HL-60 (cell line): ENCODE measurements at regions not wholly inside any gene's neighbourhood (a gene's known extent, or its start where the extent isn't known, plus 50 kb on each side); places are given as distances from the start of the nearest gene placed in this dataset.

Experiments used
- CTCF ChIP-seq: IDR thresholded peaks from one replicate; pipeline ENCODE4 v1.5.1; 2011; ENCODE audit warnings: low read length, control low read depth, inconsistent platforms; ENCODE audit not compliant: insufficient read depth
- GABPA ChIP-seq: IDR thresholded peaks from 2 replicates; pipeline ENCODE4 v1.6.1; 2012; ENCODE audit warnings: low read depth
- POLR2AphosphoS5 ChIP-seq: IDR thresholded peaks from 2 replicates; pipeline ENCODE4 v1.6.1; 2012; ENCODE audit warnings: low read depth
- REST ChIP-seq: IDR thresholded peaks from 2 replicates; pipeline ENCODE4 v1.6.1; 2012; ENCODE audit warnings: low read depth; ENCODE audit not compliant: insufficient replicate concordance
- SPI1 ChIP-seq: IDR thresholded peaks from 2 replicates; pipeline ENCODE4 v1.6.1; 2012; ENCODE audit warnings: low read depth, mild to moderate bottlenecking, borderline replicate concordance

- TF ChIP-seq CTCF (no peak), POLR2AphosphoS5 (no peak), REST (no peak), GABPA (no peak), SPI1 (no peak)
Measured at GRCh38 chr12:32010631-32011336, 51.6 kb downstream of the RESF1 start.
